ENCODE measurements at regions not wholly inside any gene's neighbourhood (a gene's known extent, or its start where the extent isn't known, plus 50 kb on each side); places are given as distances from the start of the nearest gene placed in this dataset.

DNA sequence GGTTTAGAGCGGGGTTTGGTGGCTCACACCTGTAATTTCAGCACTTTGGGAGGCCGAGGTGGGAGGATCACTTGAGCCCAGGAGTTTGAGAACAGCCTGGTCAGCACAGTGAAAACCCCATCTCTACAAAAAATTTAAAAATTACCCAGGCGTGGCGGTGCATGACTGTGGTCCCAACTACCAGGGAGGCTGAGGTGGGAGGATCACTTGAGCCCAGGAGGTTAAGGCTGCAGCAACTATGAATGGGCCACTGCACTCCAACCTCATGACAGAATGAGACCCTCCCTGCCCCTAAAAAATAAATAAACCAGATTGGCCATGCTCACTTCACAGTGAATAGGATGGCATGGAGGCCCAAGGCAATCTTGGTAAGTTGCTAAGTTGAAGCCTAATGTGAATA lies 168.9 kb downstream of the RHOU start:
- Histone ChIP-seq H3K27ac (ENCODE audit: low read depth, low read length) (no peak overlapping the region), H3K4me3 (ENCODE audit: low read depth, low read length) (no peak overlapping the region), H3K27me3 (ENCODE audit: control insufficient read depth, insufficient read depth, low read length) (peaks cover 7% of the 10 kb centered on the region), H3K9me3 (ENCODE audit: control insufficient read depth, insufficient read depth, low read length) (no peaks in the 10 kb centered on the region)
- CTCF ChIA-PET = no interaction called here
- POLR2A ChIA-PET = interaction anchor here (1.8 kb wide), 1 partner anchor 16 kb away, joined by 5 read pairs; no protein-coding TSS in a partner anchor
- TF ChIP-seq, protein P1, sequence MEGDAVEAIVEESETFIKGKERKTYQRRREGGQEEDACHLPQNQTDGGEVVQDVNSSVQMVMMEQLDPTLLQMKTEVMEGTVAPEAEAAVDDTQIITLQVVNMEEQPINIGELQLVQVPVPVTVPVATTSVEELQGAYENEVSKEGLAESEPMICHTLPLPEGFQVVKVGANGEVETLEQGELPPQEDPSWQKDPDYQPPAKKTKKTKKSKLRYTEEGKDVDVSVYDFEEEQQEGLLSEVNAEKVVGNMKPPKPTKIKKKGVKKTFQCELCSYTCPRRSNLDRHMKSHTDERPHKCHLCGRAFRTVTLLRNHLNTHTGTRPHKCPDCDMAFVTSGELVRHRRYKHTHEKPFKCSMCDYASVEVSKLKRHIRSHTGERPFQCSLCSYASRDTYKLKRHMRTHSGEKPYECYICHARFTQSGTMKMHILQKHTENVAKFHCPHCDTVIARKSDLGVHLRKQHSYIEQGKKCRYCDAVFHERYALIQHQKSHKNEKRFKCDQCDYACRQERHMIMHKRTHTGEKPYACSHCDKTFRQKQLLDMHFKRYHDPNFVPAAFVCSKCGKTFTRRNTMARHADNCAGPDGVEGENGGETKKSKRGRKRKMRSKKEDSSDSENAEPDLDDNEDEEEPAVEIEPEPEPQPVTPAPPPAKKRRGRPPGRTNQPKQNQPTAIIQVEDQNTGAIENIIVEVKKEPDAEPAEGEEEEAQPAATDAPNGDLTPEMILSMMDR (IDR thresholded peaks at IDR 0.05; ENCODE audit: low read depth, low read length) = no peak
- no peak for DNase-seq (ENCODE audit: low read depth, low spot score)

DNA sequence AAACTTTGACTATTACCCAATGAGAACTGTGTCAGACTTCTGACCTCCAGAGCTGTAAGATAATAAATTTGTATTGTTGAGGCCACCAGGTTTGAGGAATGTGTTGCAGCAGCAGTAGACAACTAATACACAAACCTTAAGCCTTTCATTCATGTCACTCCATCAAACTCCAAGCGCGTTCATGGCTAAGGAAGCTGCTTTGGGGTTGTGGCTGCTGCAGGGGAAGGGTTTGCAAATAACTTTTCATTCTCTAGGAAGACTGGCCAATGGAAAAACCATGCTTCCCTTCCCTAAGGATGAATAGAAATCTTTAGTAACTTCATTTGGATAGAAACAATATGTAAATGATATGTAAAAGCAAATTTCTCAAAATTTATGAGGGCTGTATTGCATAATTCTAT lies 170.4 kb downstream of the RHOU start:
- DNase-seq (ENCODE audit: low read depth, low spot score) = no peak
- no peak overlapping the region for H3K4me3 ChIP-seq (ENCODE audit: low read depth, low read length)
- H3K27ac ChIP-seq (ENCODE audit: low read depth, low read length) = no peak overlapping the region
- peaks cover 6% of the 10 kb centered on the region for H3K27me3 ChIP-seq (ENCODE audit: control insufficient read depth, insufficient read depth, low read length)
- no peaks in the 10 kb centered on the region for H3K9me3 ChIP-seq (ENCODE audit: control insufficient read depth, insufficient read depth, low read length)
- CTCF ChIA-PET = interaction anchor here (0.5 kb wide), 1 partner anchor 391 kb away, joined by 3 read pairs; no protein-coding TSS in a partner anchor
- TF ChIP-seq, protein P1 (IDR thresholded peaks at IDR 0.05; ENCODE audit: low read depth, low read length) = no peak
- POLR2A ChIA-PET = interaction anchor here (0.6 kb wide), 1 partner anchor 119 kb away, joined by 3 read pairs; no protein-coding TSS in a partner anchor

DNA sequence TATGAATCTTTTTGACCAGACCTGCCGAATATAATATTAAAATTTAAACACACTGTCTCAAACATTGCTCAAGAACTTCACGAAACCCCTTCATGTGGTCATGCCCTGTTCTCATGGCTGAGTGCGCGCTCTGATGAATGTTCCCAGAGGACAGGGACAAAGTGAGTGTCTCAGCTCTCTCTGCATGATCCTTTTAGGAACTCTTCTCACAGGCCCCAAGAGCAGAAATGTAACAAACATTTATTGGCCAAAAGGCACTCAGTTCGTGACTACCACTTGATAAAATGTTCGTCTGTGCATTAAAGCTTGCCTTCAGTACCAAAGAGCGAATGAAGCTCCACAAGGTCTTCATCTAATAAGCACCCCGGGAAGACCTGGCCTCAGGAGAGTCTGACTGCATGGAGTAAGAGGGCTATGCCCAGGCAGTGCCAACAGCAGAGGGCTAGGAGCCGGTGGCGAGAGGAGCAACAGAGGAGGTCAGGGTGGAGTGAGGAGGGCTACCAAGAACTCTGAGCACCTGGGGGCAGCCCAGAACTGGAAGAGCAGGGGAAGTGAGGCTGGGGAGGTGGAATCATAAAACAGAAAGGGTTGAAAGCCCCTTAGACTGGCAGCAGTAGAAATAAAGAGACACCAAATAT lies 171.1 kb downstream of the RHOU start:
- POLR2A ChIA-PET = interaction anchor here (0.6 kb wide), 1 partner anchor 118 kb away, joined by 3 read pairs; no protein-coding TSS in a partner anchor

DNA sequence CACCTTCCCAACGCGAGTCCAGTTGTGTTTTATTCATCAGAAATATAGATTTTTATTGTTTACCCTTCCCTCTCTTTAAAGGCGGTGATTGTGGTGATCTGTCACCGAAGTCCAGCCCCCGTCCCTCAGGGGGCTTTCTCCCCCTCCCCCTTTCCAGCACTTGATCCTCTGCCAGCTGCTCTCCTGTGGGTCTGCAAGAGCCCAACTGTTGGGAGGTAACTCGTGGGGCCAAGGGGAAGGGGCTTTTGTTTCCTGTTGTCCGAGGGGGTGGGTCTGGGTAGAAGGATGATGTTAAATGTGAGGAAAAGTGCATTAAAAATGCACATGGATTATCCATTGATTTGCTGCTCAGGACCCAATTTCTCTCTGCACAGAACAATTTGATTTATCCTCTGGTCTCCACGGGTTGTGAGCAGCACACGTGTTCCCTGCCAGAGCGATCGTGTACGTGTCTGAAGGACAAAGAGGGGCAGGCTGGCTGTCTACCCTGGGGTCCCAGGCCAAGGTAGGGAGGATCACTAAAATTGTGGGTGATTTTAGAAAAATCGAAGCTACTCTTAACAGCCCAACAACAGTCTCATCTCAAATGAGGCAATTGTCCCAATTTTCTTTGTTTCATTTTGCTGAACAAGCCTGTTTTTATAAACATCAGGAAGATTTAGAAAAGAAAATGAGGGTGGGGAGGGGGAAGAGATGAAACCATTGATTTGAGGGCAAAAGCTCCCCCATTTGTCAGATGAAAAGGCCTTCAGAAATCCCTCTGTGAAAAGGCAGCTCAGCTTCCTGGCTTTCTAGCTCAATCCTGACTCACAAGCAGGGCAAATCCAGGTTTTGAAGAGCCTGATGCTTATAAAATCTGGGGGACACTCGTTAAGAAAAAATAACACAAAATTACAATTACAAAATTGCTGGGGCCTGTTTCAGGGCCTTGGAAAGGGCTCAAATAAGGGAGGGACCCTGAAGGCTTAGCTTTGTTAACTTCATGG lies 176.2 kb downstream of the RHOU start:
- Histone ChIP-seq H3K9me3 (ENCODE audit: control insufficient read depth, insufficient read depth, low read length) (peaks cover 7% of the 10 kb centered on the region), H3K27me3 (ENCODE audit: control insufficient read depth, insufficient read depth, low read length) (peaks cover 2% of the 10 kb centered on the region), H3K27ac (ENCODE audit: low read depth, low read length) (no peak overlapping the region), H3K4me3 (ENCODE audit: low read depth, low read length) (no peak overlapping the region)
- TF ChIP-seq, protein P1 (IDR thresholded peaks at IDR 0.05; ENCODE audit: low read depth, low read length) = no peak
- DNase-seq (ENCODE audit: low read depth, low spot score) = no peak
- ChIA-PET CTCF (interaction anchor here (0.5 to 1.2 kb wide), 2 partner anchors 250 to 316 kb away, joined by 3 to 4 read pairs; no protein-coding TSS in a partner anchor), POLR2A (no interaction called here)

More for the DNA sequence above, 171.1 kb downstream of the RHOU start:
- Histone ChIP-seq H3K27ac (ENCODE audit: low read depth, low read length) (no peak overlapping the region), H3K4me3 (ENCODE audit: low read depth, low read length) (no peak overlapping the region), H3K9me3 (ENCODE audit: control insufficient read depth, insufficient read depth, low read length) (no peaks in the 10 kb centered on the region), H3K27me3 (ENCODE audit: control insufficient read depth, insufficient read depth, low read length) (peaks cover 6% of the 10 kb centered on the region)
- CTCF ChIA-PET = interaction anchor here (0.5 kb wide), 1 partner anchor 391 kb away, joined by 3 read pairs; no protein-coding TSS in a partner anchor
- TF ChIP-seq, protein P1 (IDR thresholded peaks at IDR 0.05; ENCODE audit: low read depth, low read length) = no peak
- no peak for DNase-seq (ENCODE audit: low read depth, low spot score)

Data from AG04450 (cell line).